ENCODE measurements at regions not wholly inside any gene's neighbourhood (a gene's known extent, or its start where the extent isn't known, plus 50 kb on each side); places are given as distances from the start of the nearest gene placed in this dataset.

GRCh38 chr19:31592456-31592855 is 243.2 kb upstream of the TSHZ3 start:
- no peak for TF ChIP-seq EZH2phosphoT487 (IDR thresholded peaks at IDR 0.05; ENCODE audit: borderline replicate concordance, low read length)
- TF ChIP-seq, protein P1, sequence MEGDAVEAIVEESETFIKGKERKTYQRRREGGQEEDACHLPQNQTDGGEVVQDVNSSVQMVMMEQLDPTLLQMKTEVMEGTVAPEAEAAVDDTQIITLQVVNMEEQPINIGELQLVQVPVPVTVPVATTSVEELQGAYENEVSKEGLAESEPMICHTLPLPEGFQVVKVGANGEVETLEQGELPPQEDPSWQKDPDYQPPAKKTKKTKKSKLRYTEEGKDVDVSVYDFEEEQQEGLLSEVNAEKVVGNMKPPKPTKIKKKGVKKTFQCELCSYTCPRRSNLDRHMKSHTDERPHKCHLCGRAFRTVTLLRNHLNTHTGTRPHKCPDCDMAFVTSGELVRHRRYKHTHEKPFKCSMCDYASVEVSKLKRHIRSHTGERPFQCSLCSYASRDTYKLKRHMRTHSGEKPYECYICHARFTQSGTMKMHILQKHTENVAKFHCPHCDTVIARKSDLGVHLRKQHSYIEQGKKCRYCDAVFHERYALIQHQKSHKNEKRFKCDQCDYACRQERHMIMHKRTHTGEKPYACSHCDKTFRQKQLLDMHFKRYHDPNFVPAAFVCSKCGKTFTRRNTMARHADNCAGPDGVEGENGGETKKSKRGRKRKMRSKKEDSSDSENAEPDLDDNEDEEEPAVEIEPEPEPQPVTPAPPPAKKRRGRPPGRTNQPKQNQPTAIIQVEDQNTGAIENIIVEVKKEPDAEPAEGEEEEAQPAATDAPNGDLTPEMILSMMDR (IDR thresholded peaks at IDR 0.05; ENCODE audit: low read depth, low read length, poor library complexity, severe bottlenecking) = no peak
- Histone ChIP-seq H3K9me2 (replicated peaks; ENCODE audit: control insufficient read depth, low read length) (no peaks in the 10 kb centered on the region), H3F3A (ENCODE audit: control insufficient read depth, insufficient read depth) (no peaks in the 10 kb centered on the region), H3K4me1 (ENCODE audit: control insufficient read depth, low read length) (no peaks in the 10 kb centered on the region), H3K27me3 (ENCODE audit: control insufficient read depth, low read length) (no peaks in the 10 kb centered on the region), H4K20me1 (ENCODE audit: control insufficient read depth, insufficient read depth, low read depth, low read length) (no peaks in the 10 kb centered on the region), H3K79me2 (ENCODE audit: control insufficient read depth, low read length) (no peaks in the 10 kb centered on the region), H3K4me2 (ENCODE audit: low read length) (no peak overlapping the region), H3K36me3 (ENCODE audit: control insufficient read depth, low read length) (no peaks in the 10 kb centered on the region), H3K9me3 (ENCODE audit: control insufficient read depth, insufficient read depth, low read length) (no peaks in the 10 kb centered on the region), H3K27ac (ENCODE audit: low read depth, low read length) (no peak overlapping the region), H3K4me3 (ENCODE audit: low read length) (no peak overlapping the region)

DNA sequence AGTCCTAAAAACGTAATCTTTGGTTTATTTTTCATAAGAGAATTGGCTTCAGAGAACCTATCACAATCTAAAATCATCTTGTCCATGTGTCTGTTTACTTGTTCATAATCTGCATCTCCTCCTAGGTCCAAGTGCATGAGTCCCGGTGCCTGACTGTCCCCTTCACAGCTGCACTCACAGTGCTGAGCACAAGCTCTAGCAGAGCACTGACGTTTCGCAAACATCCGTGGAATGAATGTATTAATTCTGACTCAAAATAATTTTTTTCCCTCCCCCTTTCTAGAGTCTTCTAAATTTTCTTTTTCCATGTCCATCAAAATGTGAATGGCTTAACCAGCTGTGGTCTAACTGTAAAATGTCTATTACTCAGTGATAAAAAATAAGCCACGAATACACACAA is 245.5 kb upstream of the TSHZ3 start:
- Histone ChIP-seq H4K20me1 (ENCODE audit: control insufficient read depth, insufficient read depth, low read depth, low read length) (no peaks in the 10 kb centered on the region), H3K9me3 (ENCODE audit: control insufficient read depth, insufficient read depth, low read length) (no peaks in the 10 kb centered on the region; the same call in 1 of the 2 replicates), H3F3A (ENCODE audit: control insufficient read depth, insufficient read depth) (no peaks in the 10 kb centered on the region), H3K4me2 (ENCODE audit: low read length) (no peak overlapping the region), H3K4me3 (ENCODE audit: low read length) (no peak overlapping the region), H3K4me1 (ENCODE audit: control insufficient read depth, low read length) (no peaks in the 10 kb centered on the region), H3K27ac (ENCODE audit: low read depth, low read length) (no peak overlapping the region), H3K27me3 (ENCODE audit: control insufficient read depth, low read length) (no peaks in the 10 kb centered on the region), H3K36me3 (ENCODE audit: control insufficient read depth, low read length) (no peaks in the 10 kb centered on the region), H3K9me2 (replicated peaks; ENCODE audit: control insufficient read depth, low read length) (no peaks in the 10 kb centered on the region), H3K79me2 (ENCODE audit: control insufficient read depth, low read length) (no peaks in the 10 kb centered on the region)
- no peak for TF ChIP-seq EZH2phosphoT487 (IDR thresholded peaks at IDR 0.05; ENCODE audit: borderline replicate concordance, low read length)
- TF ChIP-seq, protein P1 (IDR thresholded peaks at IDR 0.05; ENCODE audit: low read depth, low read length, poor library complexity, severe bottlenecking) = no peak

DNA sequence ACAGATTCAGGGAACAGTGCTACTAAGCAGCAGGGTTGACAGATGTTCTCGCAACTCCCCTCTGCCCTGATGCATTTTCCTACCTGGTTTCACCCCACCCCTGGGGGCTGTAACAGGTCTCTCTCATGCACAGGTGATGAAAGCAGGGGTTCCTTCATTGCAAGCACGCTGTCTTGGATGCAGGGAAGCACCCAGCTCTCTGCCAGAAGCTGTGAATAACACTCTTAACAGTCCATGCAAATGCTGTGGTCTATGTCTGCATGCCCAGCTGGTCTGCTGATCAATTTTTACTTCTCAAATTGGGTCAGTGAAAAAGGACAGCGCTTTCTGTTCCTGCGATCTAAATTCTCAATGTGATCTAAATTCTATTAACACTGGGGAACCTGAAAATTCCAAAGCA is 246.3 kb upstream of the TSHZ3 start:
- Histone ChIP-seq H3K4me2 (ENCODE audit: low read length) (no peak overlapping the region), H3K27me3 (ENCODE audit: control insufficient read depth, low read length) (no peaks in the 10 kb centered on the region), H4K20me1 (ENCODE audit: control insufficient read depth, insufficient read depth, low read depth, low read length) (no peaks in the 10 kb centered on the region), H3K36me3 (ENCODE audit: control insufficient read depth, low read length) (no peaks in the 10 kb centered on the region), H3K4me1 (ENCODE audit: control insufficient read depth, low read length) (no peaks in the 10 kb centered on the region), H3F3A (ENCODE audit: control insufficient read depth, insufficient read depth) (no peaks in the 10 kb centered on the region), H3K79me2 (ENCODE audit: control insufficient read depth, low read length) (no peaks in the 10 kb centered on the region), H3K4me3 (ENCODE audit: low read length) (no peak overlapping the region), H3K27ac (ENCODE audit: low read depth, low read length) (no peak overlapping the region), H3K9me2 (replicated peaks; ENCODE audit: control insufficient read depth, low read length) (no peaks in the 10 kb centered on the region), H3K9me3 (ENCODE audit: control insufficient read depth, insufficient read depth, low read length) (no peaks in the 10 kb centered on the region; the same call in 1 of the 2 replicates)
- TF ChIP-seq EZH2phosphoT487 (IDR thresholded peaks at IDR 0.05; ENCODE audit: borderline replicate concordance, low read length) = no peak
- TF ChIP-seq, protein P1 (IDR thresholded peaks at IDR 0.05; ENCODE audit: low read depth, low read length, poor library complexity, severe bottlenecking) = no peak
